Astrocyte (in vitro differentiated cells and primary cell): ENCODE measurements at regions not wholly inside any gene's neighbourhood (a gene's known extent, or its start where the extent isn't known, plus 50 kb on each side); places are given as distances from the start of the nearest gene placed in this dataset.

ENCODE experiments used
- CTCF ChIP-seq: IDR thresholded peaks from 2 replicates; pipeline ENCODE4 v1.5.1; 2011; ENCODE audit warnings: low read depth, mild to moderate bottlenecking, inconsistent platforms, low read length, moderate library complexity; ENCODE audit not compliant: insufficient read depth
- EZH2 ChIP-seq: IDR thresholded peaks from 2 replicates; pipeline ENCODE4 v1.6.1; 2012; ENCODE audit warnings: mild to moderate bottlenecking, low read length, inconsistent platforms; ENCODE audit not compliant: insufficient read depth

DNA sequence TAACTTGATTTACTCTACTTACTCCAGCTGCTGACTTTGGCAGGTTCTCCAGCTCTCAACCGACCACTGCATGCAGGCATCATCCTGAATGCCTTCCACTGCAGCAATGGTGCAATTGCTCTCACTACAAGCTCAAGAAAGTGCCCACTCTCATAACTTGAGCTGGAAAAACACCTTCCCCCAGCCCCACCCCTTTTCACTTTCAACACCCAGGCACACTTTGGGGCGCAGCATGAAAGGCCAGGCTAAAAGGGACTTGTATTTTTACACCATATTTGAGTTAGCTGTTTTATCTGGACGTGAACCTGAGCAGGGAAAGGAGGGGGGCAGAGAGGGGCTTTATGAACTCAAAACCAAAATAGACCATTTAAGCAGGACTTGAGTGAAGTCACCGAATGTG, 274.5 kb downstream of the RAB28 start:
- no peak for TF ChIP-seq CTCF
- TF ChIP-seq EZH2, result no peak
